GM12891 (cell line): ENCODE measurements at regions not wholly inside any gene's neighbourhood (a gene's known extent, or its start where the extent isn't known, plus 50 kb on each side); places are given as distances from the start of the nearest gene placed in this dataset.

Experiments used
- PAX5 ChIP-seq: IDR thresholded peaks from 2 replicates; pipeline ENCODE4 v1.6.1; 2011; ENCODE audit warnings: low read length, moderate library complexity, mild to moderate bottlenecking; ENCODE audit not compliant: insufficient read depth, severe bottlenecking
- POLR2A ChIP-seq: IDR thresholded peaks from 2 replicates; pipeline ENCODE4 v1.6.1; 2011; ENCODE audit warnings: low read depth, low read length, control low read depth
- POLR2AphosphoS5 ChIP-seq: IDR thresholded peaks from 2 replicates; pipeline ENCODE4 v1.6.1; 2011; ENCODE audit warnings: low read depth, low read length, control low read depth
- POU2F2 ChIP-seq: IDR thresholded peaks from 2 replicates; pipeline ENCODE4 v1.6.1; 2011; ENCODE audit warnings: low read depth, mild to moderate bottlenecking, control low read depth, low read length, moderate library complexity
- SPI1 ChIP-seq: IDR thresholded peaks from 2 replicates; pipeline ENCODE4 v1.6.1; 2011; ENCODE audit warnings: low read depth, low read length, control low read depth
- TAF1 ChIP-seq: IDR thresholded peaks from 2 replicates; pipeline ENCODE4 v1.6.1; 2011; ENCODE audit warnings: low read depth, low read length, control low read depth

GRCh38 chr10:90226517-90226916 is 525.1 kb downstream of the KIF20B start:
- TF ChIP-seq PAX5 (no peak), POLR2A (no peak), TAF1 (no peak), POLR2AphosphoS5 (no peak), SPI1 (no peak), POU2F2 (no peak)
